Vagina (tissue), 2 donors: ENCODE measurements at regions not wholly inside any gene's neighbourhood (a gene's known extent, or its start where the extent isn't known, plus 50 kb on each side); places are given as distances from the start of the nearest gene placed in this dataset.

Experiments
- DNase-seq, 2 donors: peaks; one replicate each; pipeline ENCODE4 v3.0.0-alpha.2; 2017; ENCODE audit errors: extremely low spot score in 2 of 2
- H3K27ac ChIP-seq: fragments of 200-600 bp; sonication (generic); one replicate; pipeline ENCODE4 v1.5.1; 2019
- H3K27me3 ChIP-seq: fragments of 200-600 bp; sonication (generic); one replicate; pipeline ENCODE4 v1.5.1; 2019
- H3K36me3 ChIP-seq, 2 donors: fragments of 200-600 bp; sonication (generic); one replicate each; pipeline ENCODE4 v1.5.1; 2017 to 2019
- H3K4me1 ChIP-seq: fragments of 200-600 bp; sonication (generic); one replicate; pipeline ENCODE4 v1.5.1; 2019
- H3K4me3 ChIP-seq, 2 donors: fragments of 200-600 bp; sonication (generic); 1 replicate in 1 of 2; 2 replicates in 1 of 2; pipeline ENCODE4 v1.5.1; 2016 to 2019
- H3K9me3 ChIP-seq: fragments of 200-600 bp; sonication (generic); one replicate; pipeline ENCODE4 v1.5.1; 2019
- CTCF ChIP-seq, 3 experiments: fragments of 450-650 bp in 2 of 3; fragments of 200-600 bp in 1 of 3; sonication (generic) in 1 of 3; IDR thresholded peaks; one replicate each; pipeline ENCODE4 v1.5.1; 2017 to 2019; ENCODE audit warnings: antibody characterized with exemption in 3 of 3, mild to moderate bottlenecking in 2 of 3, moderate library complexity in 2 of 3
- POLR2A ChIP-seq, 2 donors: fragments of 450-650 bp; IDR thresholded peaks; one replicate each; pipeline ENCODE4 v1.6.1; 2017; ENCODE audit warnings: antibody characterized with exemption in 2 of 2, mild to moderate bottlenecking in 2 of 2, moderate library complexity in 2 of 2
- POLR2AphosphoS5 ChIP-seq, 2 donors: sonication (generic); formaldehyde crosslinking; IDR thresholded peaks; one replicate each; pipeline ENCODE4 v1.9.0; 2017; ENCODE audit warnings: antibody characterized with exemption in 2 of 2, mild to moderate bottlenecking in 2 of 2, low read depth in 1 of 2; ENCODE audit not compliant: insufficient read depth in 1 of 2
- intact Hi-C: fragments of 100-400 bp; cut with DNase I; formaldehyde crosslinking; loops from one replicate; pipeline ENCODE4 v1.15.1; 2023

- H3K27me3 ChIP-seq = no peaks in the 10 kb centered on the region
- H3K27ac ChIP-seq = no peak overlapping the region
- no peaks in the 10 kb centered on the region for H3K36me3 ChIP-seq
- TF ChIP-seq POLR2A (IDR thresholded peaks at IDR 0.05) (no peak), POLR2AphosphoS5 (IDR thresholded peaks at IDR 0.05; ENCODE audit: insufficient read depth in 1 of 2, low read depth in 1 of 2) (no peak), CTCF (IDR thresholded peaks at IDR 0.05) (no peak)
- H3K4me1 ChIP-seq = peaks cover 13% of the 10 kb centered on the region
- no peak overlapping the region for H3K4me3 ChIP-seq
- intact Hi-C loops = no loop called here
- no peaks in the 10 kb centered on the region for H3K9me3 ChIP-seq
- DNase-seq = no peak
Observed at GRCh38 chr15:81886591-81886990, 159.2 kb downstream of the MEX3B start.

- intact Hi-C loops = no loop called here
- no peak for DNase-seq
- H3K27me3 ChIP-seq = no peaks in the 10 kb centered on the region
- H3K36me3 ChIP-seq = no peaks in the 10 kb centered on the region
- TF ChIP-seq POLR2AphosphoS5 (IDR thresholded peaks at IDR 0.05; ENCODE audit: insufficient read depth in 1 of 2, low read depth in 1 of 2) (no peak), POLR2A (IDR thresholded peaks at IDR 0.05) (no peak), CTCF (IDR thresholded peaks at IDR 0.05) (no peak)
- H3K4me1 ChIP-seq = peaks cover 13% of the 10 kb centered on the region
- H3K27ac ChIP-seq = no peak overlapping the region
- no peak overlapping the region for H3K4me3 ChIP-seq
- no peaks in the 10 kb centered on the region for H3K9me3 ChIP-seq
Observed at GRCh38 chr15:81886080-81886479, 159.7 kb downstream of the MEX3B start.

GRCh38 chr15:81885135-81885534 lies 160.7 kb downstream of the MEX3B start:
- TF ChIP-seq POLR2AphosphoS5 (IDR thresholded peaks at IDR 0.05; ENCODE audit: insufficient read depth in 1 of 2, low read depth in 1 of 2) (no peak), POLR2A (IDR thresholded peaks at IDR 0.05) (no peak), CTCF (IDR thresholded peaks at IDR 0.05) (no peak)
- intact Hi-C loops = no loop called here
- Histone ChIP-seq H3K27me3 (no peaks in the 10 kb centered on the region), H3K9me3 (no peaks in the 10 kb centered on the region), H3K4me1 (peaks cover 13% of the 10 kb centered on the region), H3K36me3 (no peaks in the 10 kb centered on the region), H3K27ac (no peak overlapping the region), H3K4me3 (no peak overlapping the region)
- DNase-seq = no peak

- DNase-seq = no peak
- no peaks in the 10 kb centered on the region for H3K36me3 ChIP-seq
- H3K4me3 ChIP-seq = no peak overlapping the region
- TF ChIP-seq POLR2AphosphoS5 (IDR thresholded peaks at IDR 0.05; ENCODE audit: insufficient read depth in 1 of 2, low read depth in 1 of 2) (no peak), POLR2A (IDR thresholded peaks at IDR 0.05) (no peak), CTCF (IDR thresholded peaks at IDR 0.05) (no peak)
- intact Hi-C loops = no loop called here
- H3K4me1 ChIP-seq = peaks cover 11% of the 10 kb centered on the region
- H3K27me3 ChIP-seq = no peaks in the 10 kb centered on the region
- H3K27ac ChIP-seq = no peak overlapping the region
- no peaks in the 10 kb centered on the region for H3K9me3 ChIP-seq
Observed at GRCh38 chr15:81882504-81882903, 163.3 kb downstream of the MEX3B start.

GRCh38 chr15:81880833-81881232 lies 165.0 kb downstream of the MEX3B start:
- Histone ChIP-seq H3K9me3 (no peaks in the 10 kb centered on the region), H3K27me3 (no peaks in the 10 kb centered on the region), H3K27ac (no peak overlapping the region), H3K36me3 (no peaks in the 10 kb centered on the region), H3K4me1 (peaks cover 10% of the 10 kb centered on the region), H3K4me3 (no peak overlapping the region)
- intact Hi-C loops = no loop called here
- TF ChIP-seq POLR2A (IDR thresholded peaks at IDR 0.05) = no peak
- no peak for TF ChIP-seq POLR2AphosphoS5 (IDR thresholded peaks at IDR 0.05; ENCODE audit: insufficient read depth in 1 of 2, low read depth in 1 of 2)
- TF ChIP-seq CTCF (IDR thresholded peaks at IDR 0.05) = no peak
- DNase-seq = no peak
